OCI-LY7 (cell line): ENCODE measurements at regions not wholly inside any gene's neighbourhood (a gene's known extent, or its start where the extent isn't known, plus 50 kb on each side); places are given as distances from the start of the nearest gene placed in this dataset.

Source experiments
- EZH2phosphoT487 ChIP-seq: fragments of 200-600 bp; sonication (generic); IDR thresholded peaks from 2 replicates; pipeline ENCODE4 v1.6.1; 2018; ENCODE audit warnings: low read depth, borderline replicate concordance, mild to moderate bottlenecking, mixed run types, antibody characterized with exemption, low read length, moderate library complexity, mixed read lengths
- TF ChIP-seq, protein P1 (sequence below): fragments of 200-600 bp; sonication (generic); conservative IDR thresholded peaks from 2 replicates; pipeline ENCODE4 v1.5.1; 2014; ENCODE audit warnings: mild to moderate bottlenecking, antibody characterized with exemption, low read length, moderate library complexity, mixed read lengths

DNA sequence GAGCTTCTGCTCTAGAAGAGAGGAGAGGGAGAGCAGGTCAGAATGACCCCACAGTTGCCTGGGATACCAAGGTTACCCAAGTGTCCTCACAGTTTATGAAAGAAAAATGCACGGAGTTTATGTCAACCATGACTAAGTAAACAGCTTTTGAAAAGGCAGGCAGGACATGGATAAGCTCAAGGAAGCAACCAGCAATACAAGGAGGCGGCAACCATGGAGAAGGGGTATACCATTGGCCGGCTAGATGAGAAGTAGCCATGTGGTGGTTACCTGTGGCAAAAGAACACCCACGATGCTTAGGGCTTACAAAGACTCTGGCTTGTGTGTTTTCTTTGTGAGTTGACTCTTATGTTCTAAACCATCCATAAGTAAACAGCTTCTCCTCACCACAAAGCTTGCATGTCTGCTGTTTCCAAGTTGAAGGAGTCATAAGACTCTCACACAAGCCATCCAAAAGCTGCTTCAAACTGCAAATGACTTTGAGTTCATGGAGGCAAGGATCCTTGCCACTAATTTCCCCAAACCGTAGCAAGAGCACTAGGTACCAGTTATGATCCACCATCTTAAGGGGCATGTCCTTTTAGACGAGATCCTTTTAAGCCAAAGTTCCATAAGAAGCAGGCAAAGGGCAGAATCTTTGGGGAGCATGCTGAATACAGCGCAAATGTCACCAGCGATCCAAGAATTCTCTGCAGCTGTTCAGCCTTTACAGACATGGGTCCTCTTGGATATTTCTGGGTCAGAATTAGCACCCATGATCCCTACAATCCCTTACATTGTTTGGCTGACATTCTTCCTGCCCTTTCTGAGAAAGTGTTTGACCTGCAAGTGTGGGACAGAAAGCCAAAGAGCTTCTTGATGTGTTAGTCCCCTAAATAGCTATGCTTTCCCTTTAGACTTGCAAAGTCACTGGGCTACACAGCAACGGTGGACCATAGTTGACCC lies 74.8 kb upstream of the IPO5 start:
- TF ChIP-seq, protein P1, sequence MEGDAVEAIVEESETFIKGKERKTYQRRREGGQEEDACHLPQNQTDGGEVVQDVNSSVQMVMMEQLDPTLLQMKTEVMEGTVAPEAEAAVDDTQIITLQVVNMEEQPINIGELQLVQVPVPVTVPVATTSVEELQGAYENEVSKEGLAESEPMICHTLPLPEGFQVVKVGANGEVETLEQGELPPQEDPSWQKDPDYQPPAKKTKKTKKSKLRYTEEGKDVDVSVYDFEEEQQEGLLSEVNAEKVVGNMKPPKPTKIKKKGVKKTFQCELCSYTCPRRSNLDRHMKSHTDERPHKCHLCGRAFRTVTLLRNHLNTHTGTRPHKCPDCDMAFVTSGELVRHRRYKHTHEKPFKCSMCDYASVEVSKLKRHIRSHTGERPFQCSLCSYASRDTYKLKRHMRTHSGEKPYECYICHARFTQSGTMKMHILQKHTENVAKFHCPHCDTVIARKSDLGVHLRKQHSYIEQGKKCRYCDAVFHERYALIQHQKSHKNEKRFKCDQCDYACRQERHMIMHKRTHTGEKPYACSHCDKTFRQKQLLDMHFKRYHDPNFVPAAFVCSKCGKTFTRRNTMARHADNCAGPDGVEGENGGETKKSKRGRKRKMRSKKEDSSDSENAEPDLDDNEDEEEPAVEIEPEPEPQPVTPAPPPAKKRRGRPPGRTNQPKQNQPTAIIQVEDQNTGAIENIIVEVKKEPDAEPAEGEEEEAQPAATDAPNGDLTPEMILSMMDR = no peak
- TF ChIP-seq EZH2phosphoT487 = no peak
